Astrocyte (in vitro differentiated cells and primary cell): ENCODE measurements at regions not wholly inside any gene's neighbourhood (a gene's known extent, or its start where the extent isn't known, plus 50 kb on each side); places are given as distances from the start of the nearest gene placed in this dataset.

Experiments
- DNase-seq: peaks from one replicate; pipeline ENCODE4 v3.0.0-alpha.2; 2010; ENCODE audit warnings: low read depth
- FAIRE-seq: peaks from 2 replicates; lab custom pipeline; 2011; peaks lifted over from hg19 to GRCh38; lab: Jason Lieb, UNC
- H2AFZ ChIP-seq: 2 replicates; pipeline ENCODE4 v1.6.0; 2012; ENCODE audit warnings: low read depth, low read length, inconsistent platforms
- H3K27ac ChIP-seq: 2 replicates; pipeline ENCODE4 v1.5.1; 2011; ENCODE audit warnings: low read depth, low read length, inconsistent platforms
- H3K27me3 ChIP-seq: 2 replicates; pipeline ENCODE4 v1.6.0; 2011; ENCODE audit warnings: low read length, inconsistent platforms; ENCODE audit not compliant: insufficient read depth
- H3K36me3 ChIP-seq: 2 replicates; pipeline ENCODE4 v1.5.1; 2011; ENCODE audit warnings: low read length, inconsistent platforms; ENCODE audit not compliant: insufficient read depth
- H3K4me1 ChIP-seq: 2 replicates; pipeline ENCODE4 v1.5.1; 2011; ENCODE audit warnings: low read length, inconsistent platforms; ENCODE audit not compliant: insufficient read depth
- H3K4me2 ChIP-seq: 2 replicates; pipeline ENCODE4 v1.6.0; 2012; ENCODE audit warnings: low read length, inconsistent platforms
- H3K4me3 ChIP-seq: 2 replicates; pipeline ENCODE4 v1.5.1; 2011; ENCODE audit warnings: low read depth, mild to moderate bottlenecking, low read length, inconsistent platforms; ENCODE audit not compliant: insufficient read depth
- H3K79me2 ChIP-seq: 2 replicates; pipeline ENCODE4 v1.6.0; 2012; ENCODE audit warnings: mild to moderate bottlenecking, low read length, inconsistent platforms; ENCODE audit not compliant: insufficient read depth
- H3K9ac ChIP-seq: 2 replicates; pipeline ENCODE4 v1.6.0; 2012; ENCODE audit warnings: mild to moderate bottlenecking, low read length, inconsistent platforms
- H3K9me3 ChIP-seq: 2 replicates; pipeline ENCODE4 v1.5.1; 2012; ENCODE audit warnings: low read depth, mild to moderate bottlenecking, low read length, inconsistent platforms; ENCODE audit not compliant: insufficient read depth
- H4K20me1 ChIP-seq: 2 replicates; pipeline ENCODE4 v1.6.0; 2012; ENCODE audit warnings: low read length, inconsistent platforms; ENCODE audit not compliant: insufficient read depth
- H3K27ac Mint-ChIP-seq: one replicate; pipeline ENCODE4 v1.8.0; 2021; ENCODE audit warnings: mild to moderate bottlenecking, mixed read lengths; ENCODE audit not compliant: unreplicated experiment
- H3K27me3 Mint-ChIP-seq: one replicate; pipeline ENCODE4 v1.8.0; 2021; ENCODE audit warnings: low read depth, mixed read lengths; ENCODE audit not compliant: unreplicated experiment
- H3K36me3 Mint-ChIP-seq: one replicate; pipeline ENCODE4 v1.8.0; 2021; ENCODE audit warnings: low read depth, mixed read lengths; ENCODE audit not compliant: unreplicated experiment
- H3K4me1 Mint-ChIP-seq: one replicate; pipeline ENCODE4 v1.8.0; 2021; ENCODE audit warnings: low read depth, mixed read lengths; ENCODE audit not compliant: unreplicated experiment
- H3K4me3 Mint-ChIP-seq: one replicate; pipeline ENCODE4 v1.8.0; 2021; ENCODE audit warnings: mild to moderate bottlenecking, moderate library complexity, mixed read lengths; ENCODE audit not compliant: unreplicated experiment
- H3K9me3 Mint-ChIP-seq: one replicate; pipeline ENCODE4 v1.8.0; 2021; ENCODE audit warnings: mild to moderate bottlenecking, mixed read lengths; ENCODE audit not compliant: unreplicated experiment
- CTCF ChIP-seq: IDR thresholded peaks from 2 replicates; pipeline ENCODE4 v1.5.1; 2011; ENCODE audit warnings: low read depth, mild to moderate bottlenecking, inconsistent platforms, low read length, moderate library complexity; ENCODE audit not compliant: insufficient read depth
- EZH2 ChIP-seq: IDR thresholded peaks from 2 replicates; pipeline ENCODE4 v1.6.1; 2012; ENCODE audit warnings: mild to moderate bottlenecking, low read length, inconsistent platforms; ENCODE audit not compliant: insufficient read depth

GRCh38 chr2:12478151-12479064 is 238.3 kb upstream of the TRIB2 start:
- H3K9me3 ChIP-seq, result no peaks in the 10 kb centered on the region
- no peaks in the 10 kb centered on the region for H4K20me1 ChIP-seq
- peak overlapping the region; percentile 13 for H3K9ac ChIP-seq
- Mint-ChIP-seq H3K36me3 (no peaks in the 10 kb centered on the region), H3K27me3 (no peaks in the 10 kb centered on the region), H3K4me3 (no peak overlapping the region), H3K4me1 (peaks cover 2% of the 10 kb centered on the region), H3K27ac (no peak overlapping the region), H3K9me3 (no peaks in the 10 kb centered on the region)
- peak overlapping the region; percentile 65 for H3K4me2 ChIP-seq
- DNase-seq, result peak; percentile 32
- no peaks in the 10 kb centered on the region for H3K27me3 ChIP-seq
- no peak overlapping the region for H3K27ac ChIP-seq
- peak; percentile 54 for FAIRE-seq
- peaks cover 7% of the 10 kb centered on the region for H3K4me1 ChIP-seq
- no peak overlapping the region for H2AFZ ChIP-seq
- no peak overlapping the region for H3K4me3 ChIP-seq
- TF ChIP-seq EZH2 (no peak), CTCF (no peak)
- H3K79me2 ChIP-seq, result no peaks in the 10 kb centered on the region
- H3K36me3 ChIP-seq, result no peaks in the 10 kb centered on the region

GRCh38 chr2:12479065-12479601 is 237.6 kb upstream of the TRIB2 start:
- no peaks in the 10 kb centered on the region for H3K36me3 ChIP-seq
- no peaks in the 10 kb centered on the region for H3K79me2 ChIP-seq
- no peak for TF ChIP-seq CTCF
- TF ChIP-seq EZH2, result no peak
- no peaks in the 10 kb centered on the region for H3K27me3 ChIP-seq
- H3K9me3 ChIP-seq, result no peaks in the 10 kb centered on the region
- H3K4me1 ChIP-seq, result peaks cover 7% of the 10 kb centered on the region
- DNase-seq, result peak; percentile 42
- H3K4me3 Mint-ChIP-seq, result no peak overlapping the region
- H3K9me3 Mint-ChIP-seq, result no peaks in the 10 kb centered on the region
- no peak overlapping the region for H3K27ac ChIP-seq
- H3K4me2 ChIP-seq, result peak overlapping the region; percentile 65
- H4K20me1 ChIP-seq, result no peaks in the 10 kb centered on the region
- H2AFZ ChIP-seq, result no peak overlapping the region
- H3K27me3 Mint-ChIP-seq, result no peaks in the 10 kb centered on the region
- no peak overlapping the region for H3K4me3 ChIP-seq
- H3K9ac ChIP-seq, result peak overlapping the region; percentile 13
- no peaks in the 10 kb centered on the region for H3K36me3 Mint-ChIP-seq
- no peak overlapping the region for H3K27ac Mint-ChIP-seq
- peaks cover 2% of the 10 kb centered on the region for H3K4me1 Mint-ChIP-seq
- no peak for FAIRE-seq
